Gastroesophageal sphincter (tissue), 4 donors: ENCODE measurements at regions not wholly inside any gene's neighbourhood (a gene's known extent, or its start where the extent isn't known, plus 50 kb on each side); places are given as distances from the start of the nearest gene placed in this dataset.

Source experiments
- ATAC-seq: fragments of 150-250 bp; one replicate; pipeline ENCODE4 v1.9.1; 2016; ENCODE audit warnings: mild to moderate bottlenecking, moderate library complexity
- H3K27ac ChIP-seq, 4 donors: fragments of 200-600 bp; sonication (generic) in 3 of 4; 1 replicate in 3 of 4; 2 replicates in 1 of 4; pipeline ENCODE4 v1.5.1; 2016 to 2019
- H3K27me3 ChIP-seq: fragments of 200-600 bp; sonication (generic); one replicate; pipeline ENCODE4 v1.5.1; 2019
- H3K36me3 ChIP-seq, 2 donors: fragments of 200-600 bp; sonication (generic); one replicate each; pipeline ENCODE4 v1.5.1; 2019; ENCODE audit warnings: control low read depth in 1 of 2
- H3K4me1 ChIP-seq, 3 donors: fragments of 200-600 bp; sonication (generic); 1 replicate in 2 of 3; 2 replicates in 1 of 3; pipeline ENCODE4 v1.5.1; 2016 to 2019; ENCODE audit warnings: control low read depth in 2 of 3
- H3K4me3 ChIP-seq, 2 donors: fragments of 200-600 bp; sonication (generic); one replicate each; pipeline ENCODE4 v1.5.1; 2019; ENCODE audit warnings: mild to moderate bottlenecking in 1 of 2, moderate library complexity in 1 of 2
- H3K9me3 ChIP-seq, 3 donors: fragments of 200-600 bp; sonication (generic); one replicate each; pipeline ENCODE4 v1.5.1; 2017 to 2019; ENCODE audit warnings: control low read depth in 2 of 3
- EP300 ChIP-seq: sonication (generic); formaldehyde crosslinking; IDR thresholded peaks from one replicate; pipeline ENCODE4 v1.6.1; 2017; ENCODE audit warnings: antibody characterized with exemption, mild to moderate bottlenecking
- POLR2A ChIP-seq, 2 donors: fragments of 450-650 bp; IDR thresholded peaks; one replicate each; pipeline ENCODE4 v1.6.1; 2017; ENCODE audit warnings: antibody characterized with exemption in 2 of 2, mild to moderate bottlenecking in 2 of 2, moderate library complexity in 1 of 2
- POLR2AphosphoS5 ChIP-seq: sonication (generic); formaldehyde crosslinking; IDR thresholded peaks from one replicate; pipeline ENCODE4 v1.6.1; 2017; ENCODE audit warnings: antibody characterized with exemption
- WGBS, 2 donors: methylation state at CpG; one replicate each; pipeline ENCODE4 v1.1.5; 2018; ENCODE audit warnings: low coverage in 1 of 2; 5-methylcytosine and 5-hydroxymethylcytosine counted together
- TF ChIP-seq, protein P1 (sequence below), 4 experiments: fragments of 200-600 bp in 2 of 4; fragments of 450-650 bp in 2 of 4; sonication (generic) in 1 of 4; IDR thresholded peaks; one replicate each; pipeline ENCODE4 v1.5.1; 2017 to 2019; ENCODE audit warnings: antibody characterized with exemption in 4 of 4, mild to moderate bottlenecking in 2 of 4, moderate library complexity in 2 of 4

DNA sequence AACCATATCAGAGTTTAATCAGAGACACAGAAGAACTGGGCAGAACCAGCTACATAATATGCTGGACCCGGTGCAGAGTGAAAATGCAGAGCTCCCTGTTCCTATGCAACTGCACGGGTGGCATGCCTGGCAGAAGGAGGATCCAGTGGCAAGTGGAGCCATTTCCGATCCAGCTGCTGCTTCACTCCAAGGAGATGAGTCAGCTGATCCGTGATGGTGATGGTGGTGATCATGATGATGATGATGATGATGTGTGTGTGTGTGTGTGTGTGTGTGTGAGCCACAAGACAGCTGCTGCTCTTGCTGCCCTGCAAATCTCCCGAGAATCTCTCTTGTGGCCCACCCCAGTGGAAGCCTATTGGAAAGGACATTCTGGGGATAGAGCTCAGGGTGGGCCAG lies 133.0 kb downstream of the URB2 start:
- Histone ChIP-seq H3K4me3 (no peak overlapping the region), H3K36me3 (no peaks in the 10 kb centered on the region), H3K27ac (no peak overlapping the region), H3K9me3 (peaks cover 0 to 19% (median 0%) of the 10 kb centered on the region in 3 donors), H3K27me3 (no peaks in the 10 kb centered on the region), H3K4me1 (no peaks in the 10 kb centered on the region)
- 79 to 93% methylated on average over 2 to 4 of the region's 5 CpGs for WGBS, 2 donors
- TF ChIP-seq POLR2A (IDR thresholded peaks at IDR 0.05), result no peak
- TF ChIP-seq, protein P1, sequence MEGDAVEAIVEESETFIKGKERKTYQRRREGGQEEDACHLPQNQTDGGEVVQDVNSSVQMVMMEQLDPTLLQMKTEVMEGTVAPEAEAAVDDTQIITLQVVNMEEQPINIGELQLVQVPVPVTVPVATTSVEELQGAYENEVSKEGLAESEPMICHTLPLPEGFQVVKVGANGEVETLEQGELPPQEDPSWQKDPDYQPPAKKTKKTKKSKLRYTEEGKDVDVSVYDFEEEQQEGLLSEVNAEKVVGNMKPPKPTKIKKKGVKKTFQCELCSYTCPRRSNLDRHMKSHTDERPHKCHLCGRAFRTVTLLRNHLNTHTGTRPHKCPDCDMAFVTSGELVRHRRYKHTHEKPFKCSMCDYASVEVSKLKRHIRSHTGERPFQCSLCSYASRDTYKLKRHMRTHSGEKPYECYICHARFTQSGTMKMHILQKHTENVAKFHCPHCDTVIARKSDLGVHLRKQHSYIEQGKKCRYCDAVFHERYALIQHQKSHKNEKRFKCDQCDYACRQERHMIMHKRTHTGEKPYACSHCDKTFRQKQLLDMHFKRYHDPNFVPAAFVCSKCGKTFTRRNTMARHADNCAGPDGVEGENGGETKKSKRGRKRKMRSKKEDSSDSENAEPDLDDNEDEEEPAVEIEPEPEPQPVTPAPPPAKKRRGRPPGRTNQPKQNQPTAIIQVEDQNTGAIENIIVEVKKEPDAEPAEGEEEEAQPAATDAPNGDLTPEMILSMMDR (IDR thresholded peaks at IDR 0.05), result no peak
- TF ChIP-seq POLR2AphosphoS5, result no peak
- no peak for TF ChIP-seq EP300
- ATAC-seq, result no peak

DNA sequence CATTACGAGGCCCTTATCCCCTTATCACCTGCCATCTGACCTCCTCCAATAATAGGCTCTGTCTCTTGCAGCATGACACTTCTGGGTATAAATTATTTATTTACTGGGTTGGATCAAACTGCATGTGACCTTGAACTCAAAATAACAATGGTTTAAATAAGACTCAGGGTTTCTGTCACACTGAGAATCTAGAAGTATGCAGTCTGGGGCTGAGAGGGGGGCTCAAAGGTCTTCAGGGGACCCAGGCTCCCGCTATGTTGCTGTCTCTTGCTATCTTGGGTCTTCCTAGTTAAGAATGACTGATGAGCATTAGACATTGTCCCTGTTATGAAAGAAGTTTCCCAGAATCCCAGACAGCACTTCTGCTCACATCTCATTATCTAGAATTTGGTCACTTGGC lies 133.5 kb downstream of the URB2 start:
- Histone ChIP-seq H3K36me3 (no peaks in the 10 kb centered on the region), H3K27me3 (no peaks in the 10 kb centered on the region), H3K9me3 (peaks cover 0 to 19% (median 0%) of the 10 kb centered on the region in 3 donors), H3K4me3 (no peak overlapping the region), H3K4me1 (no peaks in the 10 kb centered on the region), H3K27ac (no peak overlapping the region)
- TF ChIP-seq POLR2A (IDR thresholded peaks at IDR 0.05), result no peak
- no peak for TF ChIP-seq POLR2AphosphoS5
- TF ChIP-seq EP300, result no peak
- TF ChIP-seq, protein P1 (IDR thresholded peaks at IDR 0.05), result no peak
- WGBS, 2 donors, result 76 to 83% methylated on average over 2 of the region's 2 CpGs
- no peak for ATAC-seq

DNA sequence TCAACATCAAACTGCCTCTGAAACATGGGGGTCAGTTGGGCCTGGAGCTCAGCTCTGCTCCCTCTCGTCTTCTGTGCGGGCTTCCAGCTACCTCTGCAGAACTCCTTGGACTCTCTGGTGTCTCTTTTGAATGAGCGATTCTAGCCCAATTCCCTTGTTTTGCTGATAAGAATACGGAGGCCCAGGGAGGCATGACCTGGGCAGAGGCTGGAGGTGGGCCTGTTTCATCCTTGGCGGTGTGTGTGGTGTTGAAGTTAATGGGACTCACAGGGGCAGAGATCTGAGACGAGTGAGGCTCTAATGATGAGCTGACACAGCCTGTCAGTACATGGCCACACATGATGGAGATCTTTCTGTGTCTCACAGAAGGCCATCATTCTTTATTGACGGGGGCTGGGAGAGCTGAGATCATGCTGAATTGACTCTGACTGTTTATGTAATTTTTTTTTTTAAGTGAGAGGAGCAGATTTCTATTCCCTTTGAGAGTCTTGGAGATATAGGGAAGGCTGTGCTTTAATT lies 134.5 kb downstream of the URB2 start:
- Histone ChIP-seq H3K4me3 (no peak overlapping the region), H3K9me3 (peaks cover 0 to 19% (median 0%) of the 10 kb centered on the region in 3 donors), H3K27ac (no peak overlapping the region), H3K4me1 (no peaks in the 10 kb centered on the region), H3K36me3 (no peaks in the 10 kb centered on the region), H3K27me3 (no peaks in the 10 kb centered on the region)
- 75 to 84% methylated on average over 3 to 5 of the region's 7 CpGs for WGBS, 2 donors
- no peak for ATAC-seq
- TF ChIP-seq, protein P1 (IDR thresholded peaks at IDR 0.05), result no peak
- TF ChIP-seq EP300, result no peak
- TF ChIP-seq POLR2A (IDR thresholded peaks at IDR 0.05), result no peak
- TF ChIP-seq POLR2AphosphoS5, result no peak

DNA sequence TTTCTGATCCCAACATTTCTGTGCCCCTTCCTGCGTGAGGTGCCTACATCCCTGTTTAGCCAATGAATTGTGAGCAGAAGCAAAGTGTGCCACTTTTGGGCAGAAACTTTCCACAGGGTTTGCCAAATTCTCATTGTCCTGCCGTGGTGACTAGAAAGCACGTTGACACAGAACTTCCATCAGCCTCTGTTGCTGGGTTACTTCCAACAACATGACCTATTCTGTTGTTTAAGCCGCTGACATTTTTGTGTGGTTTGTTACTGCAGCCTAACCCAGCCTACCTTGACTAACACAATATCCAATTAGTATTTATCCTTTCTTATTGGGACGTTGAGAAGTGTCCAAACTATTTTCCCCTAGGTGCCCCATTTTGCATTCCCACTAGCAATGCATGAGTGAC lies 136.8 kb downstream of the URB2 start:
- ATAC-seq, result no peak
- Histone ChIP-seq H3K4me3 (no peak overlapping the region), H3K27ac (no peak overlapping the region), H3K27me3 (no peaks in the 10 kb centered on the region), H3K36me3 (no peaks in the 10 kb centered on the region), H3K4me1 (no peaks in the 10 kb centered on the region), H3K9me3 (peaks cover 0 to 3% (median 0%) of the 10 kb centered on the region in 3 donors)
- 57 to 66% methylated on average over 4 to 5 of the region's 5 CpGs for WGBS, 2 donors
- TF ChIP-seq EP300 (no peak), POLR2A (IDR thresholded peaks at IDR 0.05) (no peak), POLR2AphosphoS5 (no peak)
- TF ChIP-seq, protein P1 (IDR thresholded peaks at IDR 0.05), result no peak

DNA sequence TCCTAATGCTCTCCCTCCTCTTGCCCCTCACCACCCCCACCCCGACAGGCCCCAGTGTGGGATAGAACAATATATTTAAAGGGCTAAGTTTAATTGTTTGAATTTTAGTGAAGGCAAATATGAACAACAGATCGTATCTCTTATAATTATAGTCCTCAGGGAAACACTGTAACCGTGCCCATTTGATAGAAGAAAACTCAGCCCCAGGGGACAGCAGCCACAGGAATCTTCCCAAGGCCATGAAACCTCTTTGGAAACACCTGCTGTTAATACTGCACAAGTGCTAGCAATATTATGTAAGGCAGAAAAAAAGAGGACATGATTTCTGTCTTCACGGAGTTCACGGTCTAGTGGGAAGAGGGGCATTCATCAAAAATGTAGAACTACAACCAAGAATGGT lies 142.2 kb downstream of the URB2 start:
- no peak overlapping the region for H3K27ac ChIP-seq
- H3K9me3 ChIP-seq, result no peaks in the 10 kb centered on the region
- ATAC-seq, result no peak
- TF ChIP-seq, protein P1 (IDR thresholded peaks at IDR 0.05), result no peak
- no peak for TF ChIP-seq POLR2AphosphoS5
- TF ChIP-seq EP300, result no peak
- TF ChIP-seq POLR2A (IDR thresholded peaks at IDR 0.05), result no peak
- WGBS, 2 donors, result 73 to 85% methylated on average over 4 to 5 of the region's 5 CpGs
- H3K4me3 ChIP-seq, result no peak overlapping the region
- no peaks in the 10 kb centered on the region for H3K4me1 ChIP-seq
- no peaks in the 10 kb centered on the region for H3K36me3 ChIP-seq
- H3K27me3 ChIP-seq, result peaks cover 3% of the 10 kb centered on the region
